NCI-H1694 (cell line): ENCODE measurements at regions not wholly inside any gene's neighbourhood (a gene's known extent, or its start where the extent isn't known, plus 50 kb on each side); places are given as distances from the start of the nearest gene placed in this dataset.
"Not testable (repeated sequence)": the region's sequence is repeated elsewhere in the genome, so short reads cannot be mapped to it uniquely, and the experiment has no call there.

ENCODE experiments used
- DNase-seq: peaks from one replicate; lab custom pipeline; 2025; lab: John Stamatoyannopoulos, UW

GRCh38 chr1:38758820-38759219 is 100.8 kb downstream of the RRAGC start:
- DNase-seq: no peak

- no peak for DNase-seq
These were observed 112.5 kb downstream of the RRAGC start for GRCh38 chr1:38746941-38747600.

GRCh38 chr1:38746402-38746935 is 113.1 kb downstream of the RRAGC start:
- no peak for DNase-seq

- no peak for DNase-seq
These were observed 113.8 kb downstream of the RRAGC start for GRCh38 chr1:38745476-38746401.

DNA sequence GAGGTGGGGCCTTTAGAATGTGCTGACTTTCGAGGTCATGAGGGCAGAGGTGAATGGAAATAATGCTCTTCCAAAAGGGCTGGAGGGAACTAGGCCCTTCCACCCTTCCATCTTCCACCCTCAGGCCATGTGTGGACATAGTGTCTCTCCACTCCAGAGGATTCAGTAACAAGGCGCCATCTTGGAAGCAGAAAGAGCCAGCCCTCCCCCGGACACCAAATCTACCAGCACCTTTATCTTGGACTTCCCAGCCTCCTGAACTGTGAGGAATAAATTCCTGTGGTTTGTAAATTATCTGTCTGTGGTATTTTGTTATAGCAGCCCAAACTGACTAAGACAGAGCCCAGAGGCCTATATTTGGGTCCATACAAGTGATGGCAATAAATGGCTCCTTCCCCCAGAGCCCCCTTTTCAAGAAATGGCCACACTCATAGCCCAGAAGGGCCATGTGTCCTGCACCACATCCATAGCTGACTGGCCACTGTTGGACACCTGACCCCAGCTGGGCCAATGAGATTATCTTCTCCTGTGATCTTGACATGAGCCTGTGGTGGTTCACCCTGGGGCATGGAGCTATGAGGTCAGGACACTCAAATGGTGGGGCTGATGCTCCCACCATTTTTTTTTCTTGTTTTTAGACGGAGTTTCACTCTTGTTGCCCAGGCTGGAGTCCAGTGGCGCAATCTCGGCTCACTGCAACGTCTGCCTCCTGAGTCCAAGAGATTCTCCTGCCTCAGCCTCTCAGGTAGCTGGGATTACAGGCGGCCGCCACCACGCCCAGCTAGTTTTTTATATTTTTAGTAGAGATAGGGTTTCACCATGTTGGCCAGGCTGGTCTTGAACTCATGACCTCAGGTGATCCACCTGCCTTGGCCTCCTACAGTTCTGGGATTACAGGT is 114.9 kb downstream of the RRAGC start:
- DNase-seq: no peak

DNA sequence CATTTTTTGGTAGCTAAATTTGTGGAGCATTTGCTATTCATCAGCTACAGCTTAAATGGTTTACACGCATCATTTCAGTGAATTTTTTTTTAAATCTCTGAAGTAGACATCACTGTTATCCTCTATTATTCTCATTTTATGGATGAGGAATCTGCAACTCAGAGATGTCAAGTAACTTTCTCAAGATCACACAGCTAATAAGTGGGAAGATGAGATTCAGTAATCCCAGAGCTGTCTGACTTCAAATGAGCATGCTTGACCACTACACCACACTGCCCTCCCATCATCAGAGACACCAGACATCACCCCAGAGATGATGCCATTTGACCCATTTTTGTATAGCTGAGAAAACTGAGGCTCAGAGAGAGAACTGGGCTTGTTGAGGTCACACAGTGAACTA is 116.4 kb downstream of the RRAGC start:
- no peak for DNase-seq

DNA sequence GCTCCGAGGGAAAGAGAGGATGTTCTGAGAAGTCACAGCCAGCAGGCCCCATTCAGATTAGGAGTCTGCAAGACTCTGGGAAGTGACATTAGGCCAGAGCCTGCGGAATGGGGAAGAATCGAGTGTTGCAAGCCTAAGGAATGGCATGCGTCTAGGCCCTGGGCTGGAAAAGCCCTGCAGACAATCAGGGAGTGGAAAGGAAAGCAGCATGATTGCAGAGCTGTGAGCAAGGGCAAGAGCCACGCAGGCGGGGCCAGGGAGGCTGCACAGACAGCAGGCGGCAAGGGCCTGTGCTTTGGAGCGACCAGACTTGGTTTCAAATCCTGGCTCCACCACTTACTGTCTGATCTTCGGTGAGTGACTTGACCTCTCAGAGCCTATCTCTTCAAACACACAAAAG is 118.2 kb downstream of the RRAGC start:
- DNase-seq: no peak

DNA sequence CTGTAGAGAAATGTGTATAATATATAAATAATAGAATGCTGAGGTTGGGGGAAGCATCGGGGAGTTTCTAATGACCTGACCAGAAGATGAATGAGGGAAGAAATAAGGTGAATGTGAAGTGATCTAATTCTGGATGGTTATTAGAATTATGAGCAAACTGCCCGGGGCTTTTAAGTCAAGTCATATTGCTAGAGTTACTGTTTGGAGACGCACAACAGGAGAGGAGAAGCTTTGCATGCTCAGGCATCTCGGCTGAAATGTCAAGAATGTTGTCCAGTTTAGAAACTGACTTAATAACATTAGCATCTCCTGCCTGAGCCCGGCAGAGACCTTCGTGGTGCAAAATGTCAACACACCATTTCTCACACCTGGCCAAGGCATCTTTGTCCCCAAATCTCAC is 119.1 kb downstream of the RRAGC start:
- no peak for DNase-seq

GRCh38 chr1:38738207-38738606 is 121.4 kb downstream of the RRAGC start:
- no peak for DNase-seq

GRCh38 chr1:38736399-38736798 is 123.2 kb downstream of the RRAGC start:
- DNase-seq: no peak

GRCh38 chr1:38735651-38736161 is 123.9 kb downstream of the RRAGC start:
- no peak for DNase-seq

- no peak for DNase-seq
These were observed 125.8 kb downstream of the RRAGC start for GRCh38 chr1:38733761-38734160.

DNA sequence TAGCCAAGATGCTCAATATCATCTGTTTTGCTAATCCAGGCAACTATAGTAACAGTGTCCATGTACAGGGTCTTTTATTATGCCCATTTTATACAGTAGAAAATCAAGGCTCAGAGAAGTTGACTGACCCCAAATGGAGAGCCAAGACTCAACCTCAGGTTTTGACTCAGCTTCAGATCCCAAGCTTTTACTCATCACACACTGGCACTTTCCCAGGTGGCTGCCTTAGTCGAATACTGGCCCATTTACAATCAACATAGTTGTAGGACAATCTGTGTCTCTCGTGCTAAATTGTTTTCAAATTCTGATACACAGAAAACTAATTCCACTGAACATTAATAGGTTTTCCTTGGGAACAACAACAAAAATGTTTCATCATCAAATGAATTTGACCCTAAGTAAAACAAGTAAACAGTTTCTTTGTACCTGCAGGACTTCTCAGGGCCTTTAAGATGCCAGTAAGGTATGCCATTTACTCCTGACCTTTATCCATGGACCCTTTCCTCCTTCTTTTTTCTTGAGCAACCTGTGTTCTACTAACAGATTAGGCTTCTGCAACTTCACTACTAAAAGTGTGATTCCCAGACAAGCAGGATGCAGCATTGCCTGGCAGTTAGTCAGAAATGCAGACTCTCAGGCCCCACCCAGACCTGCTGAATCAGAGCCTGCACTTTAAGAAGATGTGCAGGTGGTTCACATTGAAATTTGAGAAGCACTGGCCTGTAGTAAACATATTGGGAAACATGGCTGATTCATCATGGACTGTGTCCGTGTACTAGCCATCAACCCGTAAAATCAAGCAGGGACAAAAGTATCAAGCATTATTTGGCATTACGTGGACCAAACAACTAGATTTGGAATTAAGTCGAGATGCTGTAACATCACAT is 128.8 kb downstream of the RRAGC start:
- DNase-seq: no peak

GRCh38 chr1:38728585-38728908 is 131.0 kb downstream of the RRAGC start:
- DNase-seq: no peak

- DNase-seq: peak; percentile 68
These were observed 131.6 kb downstream of the RRAGC start for GRCh38 chr1:38727684-38728584.

DNA sequence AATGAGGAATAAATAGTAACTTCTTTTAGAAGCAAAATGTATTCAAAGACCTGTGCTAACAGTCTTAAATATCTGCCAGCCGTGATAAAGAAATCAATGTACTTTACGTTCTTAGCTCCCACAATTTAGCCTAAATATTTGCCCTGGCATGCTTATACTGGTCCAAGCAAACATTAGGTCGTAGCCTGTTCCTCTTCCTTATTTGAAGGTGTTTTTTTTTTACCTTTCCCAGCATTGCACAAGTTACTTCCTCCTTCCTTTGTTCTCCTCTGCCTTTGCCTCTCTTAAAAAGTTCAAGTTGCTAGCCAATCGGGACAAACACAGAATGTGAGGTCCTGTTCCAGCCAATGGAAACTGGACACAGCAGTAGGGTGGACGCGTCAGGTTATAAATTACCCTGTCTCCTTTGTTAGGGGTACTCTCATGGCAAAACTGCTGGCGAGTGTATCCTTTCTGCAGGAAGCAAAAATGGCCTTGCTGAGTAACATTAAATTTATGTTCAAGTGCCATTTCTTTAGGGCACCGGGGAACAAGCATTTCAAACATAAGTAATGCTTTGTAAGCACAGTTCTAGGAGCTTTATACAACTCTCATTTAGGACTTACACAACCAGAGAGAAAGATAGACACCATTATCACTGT is 134.1 kb downstream of the RRAGC start:
- not testable (repeated sequence) for DNase-seq

GRCh38 chr1:38724160-38725131 is 135.1 kb downstream of the RRAGC start:
- DNase-seq: no peak

DNA sequence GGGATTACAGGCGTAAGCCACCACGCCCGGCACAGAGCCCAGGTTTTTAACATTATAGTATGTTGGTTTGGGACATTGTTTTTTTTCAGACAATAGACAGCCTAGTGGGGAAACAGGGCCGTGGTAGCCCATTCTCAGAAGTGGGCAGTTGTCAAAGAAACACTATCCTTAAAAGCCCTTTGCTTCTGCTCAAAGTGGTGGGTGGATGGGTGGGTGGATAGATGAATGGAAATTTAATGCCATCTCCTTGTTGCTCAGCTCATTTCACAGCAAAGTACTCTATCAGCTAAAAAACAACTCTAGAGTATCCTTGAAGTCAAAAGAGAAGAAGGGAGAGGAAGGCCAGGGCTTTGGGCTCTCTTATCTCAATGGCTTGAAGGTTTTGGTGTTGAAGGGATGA is 137.8 kb downstream of the RRAGC start:
- no peak for DNase-seq
